ENCODE measurements at regions not wholly inside any gene's neighbourhood (a gene's known extent, or its start where the extent isn't known, plus 50 kb on each side); places are given as distances from the start of the nearest gene placed in this dataset.

DNA sequence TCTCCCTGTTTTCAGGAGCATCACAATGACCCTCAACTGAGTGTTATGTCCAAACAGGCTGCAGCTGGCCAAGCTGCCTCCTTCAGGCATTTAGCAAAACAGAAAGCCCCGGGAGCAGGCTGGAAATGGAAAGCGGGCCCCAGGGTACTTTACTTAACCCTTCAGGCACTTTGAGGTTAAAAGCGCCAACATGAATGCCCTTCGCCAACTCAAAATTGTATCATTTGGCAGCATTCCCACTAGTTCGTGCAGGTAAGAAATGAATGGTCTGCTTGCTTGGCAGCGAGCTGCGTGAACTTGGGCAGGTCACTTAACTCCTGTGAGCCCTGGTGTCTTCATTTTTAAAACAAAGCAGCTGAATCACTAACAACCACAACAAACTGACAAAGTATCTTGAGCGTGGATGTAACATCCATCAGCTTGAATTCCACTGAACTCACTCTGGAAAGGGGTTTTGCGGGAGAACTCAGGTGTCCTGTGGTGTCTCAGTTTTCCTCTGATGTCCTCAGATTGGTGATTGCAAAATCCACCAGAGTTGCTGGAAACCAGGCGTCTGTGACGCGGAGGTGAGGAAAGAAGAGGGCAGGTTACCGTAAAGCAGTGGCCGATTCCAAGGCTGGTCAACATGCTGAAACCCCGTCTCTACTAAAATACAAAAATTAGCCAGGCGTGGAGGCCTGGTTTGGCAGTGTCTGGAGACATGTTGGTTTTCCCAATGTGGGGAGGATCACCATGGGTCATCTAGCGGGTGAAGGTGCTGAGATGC, 118.8 kb upstream of the ZNF217 start:
- DNase-seq: no peak

DNA sequence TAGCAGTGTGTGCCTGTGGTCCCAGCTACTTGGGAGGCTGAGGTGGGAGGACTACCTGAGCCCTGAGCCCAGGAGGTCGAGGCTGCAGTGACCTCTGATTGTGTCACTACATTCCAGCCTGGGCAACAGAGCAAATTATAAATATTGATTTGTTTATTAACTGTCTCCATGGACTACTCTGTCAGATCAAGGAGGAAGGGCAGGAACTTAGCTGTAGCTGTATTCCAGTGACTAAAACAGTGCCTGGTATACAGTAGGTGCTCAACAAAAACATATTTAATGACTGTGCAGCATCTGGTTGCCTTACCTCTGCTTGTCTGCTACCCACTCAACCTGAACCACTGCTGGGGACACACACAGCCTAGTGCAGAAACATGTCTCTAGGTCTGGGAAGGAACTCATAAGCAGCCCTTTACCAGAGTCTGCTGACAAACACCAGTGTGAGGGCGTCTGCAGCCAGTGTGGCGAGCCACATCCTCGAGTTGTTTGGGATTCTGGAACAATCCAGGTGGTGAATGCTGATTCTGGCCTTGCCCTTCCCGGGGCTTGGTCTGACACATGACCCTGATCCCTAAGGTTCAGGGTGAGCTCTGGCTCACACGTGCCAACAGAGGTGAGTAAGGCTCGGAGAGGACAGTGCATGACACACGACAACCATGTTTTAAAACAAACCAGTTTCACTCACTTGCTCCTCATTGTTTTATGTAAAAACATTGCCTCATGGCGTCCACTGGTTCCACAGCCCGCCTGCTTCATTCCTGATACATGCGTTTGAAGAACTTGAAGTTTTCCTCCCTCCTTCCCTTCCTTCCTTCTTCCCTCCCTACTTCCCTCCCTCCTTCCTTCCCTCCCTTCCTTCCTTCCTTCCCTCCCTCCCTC, 117.9 kb upstream of the ZNF217 start:
- peak; percentile 23 for DNase-seq

DNA sequence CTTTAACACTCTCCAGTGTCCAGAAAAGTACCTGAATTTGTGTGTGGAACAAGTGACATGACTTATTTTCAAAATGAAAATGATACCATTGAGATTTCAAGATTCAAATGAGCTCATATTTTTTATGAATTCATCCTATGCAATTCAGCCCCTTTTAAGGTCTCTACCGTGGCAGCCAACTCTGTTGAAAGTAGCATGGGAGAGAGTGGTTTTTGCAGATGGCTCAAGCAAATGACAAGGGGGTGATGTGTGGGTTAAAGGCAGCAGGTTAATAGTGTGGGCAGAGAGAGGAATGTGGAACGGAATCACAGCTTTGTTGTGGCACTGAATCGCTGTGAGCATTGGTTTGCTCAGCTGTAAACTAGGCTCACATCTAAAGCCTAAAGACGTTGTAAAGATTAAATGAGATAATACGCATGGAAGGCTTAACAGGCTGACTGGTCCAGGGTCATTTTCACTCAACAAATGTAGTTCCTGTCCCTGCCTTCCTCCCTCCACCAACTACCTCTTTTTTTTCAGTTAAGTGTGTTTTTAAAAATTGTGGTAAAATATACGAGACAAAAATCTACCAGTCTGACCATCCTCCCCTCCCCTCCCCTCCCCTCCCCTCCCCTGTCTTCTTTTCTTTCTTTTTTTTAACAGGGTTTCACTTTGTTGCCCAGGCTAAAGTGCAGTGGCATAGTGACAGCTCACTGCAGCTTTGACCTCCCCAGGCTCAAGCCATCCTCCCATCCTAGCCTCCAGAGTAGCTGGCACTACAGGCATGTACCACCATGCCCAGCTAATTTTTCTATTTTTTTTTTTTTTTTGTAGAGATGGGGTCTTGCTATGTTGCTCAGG, 114.7 kb upstream of the ZNF217 start:
- DNase-seq: no peak

DNA sequence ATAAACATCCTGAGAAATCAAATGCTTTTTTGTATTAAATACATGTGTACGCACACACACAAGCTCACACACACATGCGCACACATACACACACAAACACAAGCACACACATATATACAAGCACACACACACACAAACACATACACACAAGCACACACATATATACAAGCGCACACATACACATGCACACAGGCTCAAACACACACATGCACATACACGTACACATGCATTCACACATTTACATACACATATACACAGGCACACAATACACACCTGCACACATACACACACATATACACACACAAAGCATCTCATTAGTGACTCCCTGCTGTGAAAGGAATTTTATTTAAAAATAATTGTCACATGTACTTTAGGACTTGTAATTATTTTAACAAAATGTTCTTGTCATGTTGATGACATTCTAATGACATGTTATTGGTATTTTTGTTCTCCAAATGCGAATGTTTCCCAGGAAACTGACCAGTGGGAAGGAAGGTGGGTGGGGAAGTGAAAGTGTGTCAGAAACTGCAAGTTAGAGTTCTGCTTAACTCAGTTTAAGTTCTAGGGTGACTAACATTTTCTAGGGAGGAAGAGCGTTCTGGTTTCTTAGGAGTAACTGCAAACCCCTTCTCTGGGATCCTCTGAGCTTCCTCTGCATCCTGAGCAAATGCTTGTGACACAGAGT, 113.9 kb upstream of the ZNF217 start:
- DNase-seq: no peak

DNA sequence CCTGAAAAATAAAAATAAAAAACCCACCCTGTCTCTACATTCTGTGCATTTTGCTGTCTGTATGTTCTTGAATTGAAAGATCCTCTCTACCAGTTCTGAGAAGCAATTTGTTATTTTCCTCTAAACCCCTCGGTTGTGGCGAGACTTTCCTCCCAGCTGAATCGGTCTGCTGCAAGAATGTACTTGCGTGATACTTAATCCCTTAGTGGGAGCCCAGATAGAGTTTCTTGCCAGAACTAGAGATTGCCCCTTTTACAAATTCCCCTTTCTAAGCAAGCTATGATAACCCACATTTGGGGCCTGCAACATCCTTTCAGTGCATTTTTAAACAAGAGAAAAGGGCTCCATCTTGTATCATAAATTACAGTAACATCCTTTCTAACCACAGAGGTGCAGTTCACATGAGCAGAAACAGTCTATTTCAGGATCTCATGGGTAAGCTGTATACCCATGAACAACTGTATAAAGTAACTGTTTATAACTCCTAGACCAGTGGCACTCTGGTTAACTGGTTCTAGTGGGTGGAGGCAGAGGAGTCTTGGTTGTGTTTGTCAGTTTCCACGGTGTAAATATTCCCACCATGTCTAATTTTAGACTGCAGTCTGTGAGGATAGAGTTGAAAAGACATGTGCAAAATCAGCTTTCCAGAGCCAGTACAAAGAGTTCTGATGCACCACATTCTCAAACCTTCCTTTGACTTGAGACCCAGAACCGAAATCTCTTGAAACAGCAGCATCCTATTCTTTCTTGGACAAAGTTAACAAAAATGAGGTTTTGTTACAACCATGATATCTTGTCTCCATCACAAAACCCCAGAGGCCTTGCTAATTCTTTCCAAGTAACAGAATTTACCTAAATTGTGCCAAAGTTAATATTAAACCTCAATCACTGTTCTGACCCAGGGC, 113.1 kb upstream of the ZNF217 start:
- DNase-seq: no peak

DNA sequence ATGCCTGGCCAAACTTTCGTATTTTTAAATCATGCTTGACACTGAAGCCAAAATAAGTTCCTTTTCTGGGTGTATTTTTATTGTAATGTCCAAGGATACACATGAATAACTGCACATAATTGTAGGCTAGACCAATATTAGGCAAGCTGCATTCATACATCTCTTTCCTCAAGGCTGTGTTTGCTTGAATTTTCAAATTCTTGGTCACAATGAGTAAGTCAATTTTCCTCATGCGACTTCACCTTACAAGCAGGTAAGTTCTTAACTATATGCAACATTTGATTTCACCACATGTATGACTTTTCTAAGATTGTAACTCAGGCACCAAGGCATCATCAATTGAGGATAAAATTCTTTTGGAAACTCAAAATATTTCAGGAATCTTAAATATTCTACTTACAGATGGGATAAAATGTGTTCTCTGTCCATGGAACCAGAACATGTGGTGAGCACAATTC, 112.4 kb upstream of the ZNF217 start:
- DNase-seq: no peak

DNA sequence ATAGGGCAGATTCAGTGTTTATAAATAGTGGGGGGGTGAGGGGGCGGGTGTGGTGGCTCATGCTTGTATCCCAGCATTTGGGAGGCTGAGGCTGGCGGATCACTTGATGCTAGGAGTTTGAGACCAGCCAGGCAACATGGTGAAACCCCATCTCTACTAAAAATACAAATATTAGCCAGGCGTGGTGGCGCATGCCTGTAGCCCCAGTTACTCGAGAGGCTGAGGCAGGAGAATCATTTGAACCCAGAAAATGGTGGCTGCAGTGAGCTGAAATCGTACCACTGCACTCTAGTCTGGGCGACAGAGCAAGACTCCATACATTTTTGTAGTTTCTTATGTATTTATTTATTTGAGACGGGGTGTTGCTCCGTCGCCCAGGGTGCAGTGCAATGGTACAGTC, 109.0 kb upstream of the ZNF217 start:
- DNase-seq: no peak

DNA sequence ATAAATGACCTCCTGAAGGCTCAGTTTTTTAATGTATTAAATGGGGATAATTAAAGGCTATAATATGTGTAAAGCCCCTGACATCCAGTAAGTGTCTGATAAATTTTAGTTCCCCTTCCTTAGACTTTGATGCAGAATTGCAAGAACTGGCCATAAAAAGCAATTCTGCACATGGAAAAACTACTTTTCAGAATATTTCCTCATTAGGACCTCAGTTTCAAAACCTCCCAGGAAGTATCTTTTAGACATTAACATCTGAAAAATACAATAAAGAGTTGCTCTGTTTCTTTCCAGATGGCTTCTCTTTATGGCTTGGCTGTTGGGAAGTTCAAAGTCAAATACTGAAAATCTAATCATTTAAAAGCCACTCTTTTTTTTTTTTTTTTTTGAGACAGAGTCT, 106.3 kb upstream of the ZNF217 start:
- no peak for DNase-seq

DNA sequence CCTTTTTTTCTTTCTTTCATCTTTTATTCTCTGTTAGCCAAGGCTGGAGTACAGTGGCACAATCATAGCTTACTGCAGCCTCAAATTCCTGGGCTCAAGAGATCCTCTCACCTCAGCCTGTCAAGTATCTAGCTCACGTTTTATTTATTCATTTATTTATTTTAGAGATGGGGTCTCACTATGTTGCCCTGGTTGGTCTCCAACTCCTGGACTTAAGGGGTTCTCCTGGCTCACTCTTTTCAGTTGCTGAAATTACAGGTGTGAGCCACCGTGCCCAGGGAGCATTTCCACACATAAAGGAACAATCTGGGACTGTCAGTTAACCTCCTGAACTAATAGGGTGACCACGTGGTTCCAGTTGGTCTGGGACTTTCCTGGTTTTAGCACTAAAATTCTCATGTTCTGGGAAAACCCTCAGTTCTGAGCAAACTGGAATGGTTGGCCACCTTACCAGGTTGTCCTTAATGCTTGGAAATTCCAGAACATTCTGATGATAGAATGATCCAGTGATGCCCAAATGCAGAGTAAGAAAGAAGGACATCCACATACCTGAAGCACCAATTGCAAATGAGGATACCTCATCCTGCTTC, 105.5 kb upstream of the ZNF217 start:
- DNase-seq: no peak

DNA sequence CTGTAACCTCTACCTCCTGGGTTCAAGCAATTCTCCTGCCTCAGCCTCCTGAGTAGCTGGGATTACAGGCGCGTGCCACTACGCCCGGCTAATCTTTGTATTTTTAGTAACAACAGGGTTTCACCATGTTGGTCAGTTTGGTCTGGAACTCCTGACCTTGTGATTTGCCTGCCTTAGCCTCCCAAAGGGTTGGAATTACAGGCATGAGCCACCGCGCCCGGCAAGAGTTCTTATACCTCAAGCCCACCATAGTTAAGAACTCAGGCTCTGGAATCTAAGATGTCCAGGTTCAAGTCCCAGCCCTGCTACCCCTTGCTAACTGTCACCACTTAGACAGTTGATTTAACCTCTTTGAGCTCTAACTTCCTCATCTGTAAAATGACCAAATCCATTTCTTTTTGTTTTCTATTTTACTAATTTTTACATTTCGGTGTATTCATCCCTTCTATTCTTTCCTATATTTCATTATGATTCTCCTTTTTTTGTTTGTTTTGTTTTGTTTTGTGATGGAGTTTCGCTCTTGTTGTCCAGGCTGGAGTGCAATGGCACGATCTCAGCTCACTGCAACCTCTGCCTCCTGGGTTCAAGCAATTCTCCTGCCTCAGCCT, 104.8 kb upstream of the ZNF217 start:
- DNase-seq: no peak

DNA sequence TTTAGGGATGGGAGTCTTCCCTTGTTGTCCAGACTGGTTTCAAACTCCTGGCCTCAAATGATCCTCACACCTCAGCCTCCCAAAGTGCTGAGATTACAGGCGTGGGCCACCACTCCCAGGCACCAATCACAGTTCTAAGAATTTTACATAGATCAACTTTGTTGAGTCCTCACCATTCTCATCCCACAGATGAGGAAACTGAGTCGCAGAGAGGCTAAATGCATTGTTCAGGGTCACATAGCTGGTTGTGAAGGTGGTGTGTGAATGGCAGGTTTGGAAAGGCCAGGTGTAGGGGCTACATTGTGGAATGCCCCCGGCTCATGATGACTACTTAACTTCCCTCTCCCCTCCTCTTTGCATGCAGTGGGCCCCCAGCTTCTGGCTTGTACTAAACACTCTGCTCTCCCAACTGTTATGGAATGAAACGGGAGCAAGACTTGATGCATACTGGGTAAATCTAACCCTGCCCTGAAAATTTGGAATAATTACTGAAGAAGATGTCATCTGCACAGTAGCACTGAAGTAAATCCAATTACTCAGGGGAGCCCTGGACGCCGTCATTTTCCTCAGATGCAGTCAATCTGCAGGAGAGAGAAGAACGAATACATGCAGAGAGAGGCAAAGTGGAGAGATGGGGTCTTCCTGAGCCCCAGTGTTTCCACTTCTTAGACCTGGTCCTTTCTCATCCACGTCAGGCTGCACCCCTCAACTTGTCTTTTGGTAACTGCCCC, 102.3 kb upstream of the ZNF217 start:
- DNase-seq: no peak

DNA sequence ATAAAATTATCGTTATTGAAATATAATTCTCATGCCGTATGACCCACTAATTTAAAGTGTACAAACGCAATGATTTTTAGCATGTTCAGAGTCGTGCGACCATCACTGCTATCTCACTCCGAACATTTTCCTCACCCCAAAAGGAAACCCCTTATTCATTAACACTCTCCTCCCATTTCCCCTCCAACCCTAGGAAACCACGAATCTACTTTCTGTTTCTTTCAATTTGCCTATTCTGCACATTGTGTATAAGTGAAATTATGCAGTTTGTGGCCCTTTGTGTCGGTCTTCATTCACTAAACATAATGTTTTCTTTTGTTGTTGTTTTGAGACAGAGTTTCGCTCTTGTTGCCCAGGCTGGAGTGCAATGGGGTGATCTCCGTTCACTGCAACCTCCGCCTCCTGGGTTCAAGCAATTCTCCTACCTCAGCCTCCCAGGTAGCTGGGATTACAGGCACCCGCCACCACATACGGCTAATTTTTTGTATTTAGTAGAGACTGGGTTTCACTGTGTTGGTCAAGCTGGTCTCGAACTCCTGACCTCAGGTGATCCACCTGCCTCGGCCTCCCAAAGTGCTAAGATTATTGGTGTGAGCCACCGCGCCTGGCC, 99.7 kb upstream of the ZNF217 start:
- no peak for DNase-seq

DNA sequence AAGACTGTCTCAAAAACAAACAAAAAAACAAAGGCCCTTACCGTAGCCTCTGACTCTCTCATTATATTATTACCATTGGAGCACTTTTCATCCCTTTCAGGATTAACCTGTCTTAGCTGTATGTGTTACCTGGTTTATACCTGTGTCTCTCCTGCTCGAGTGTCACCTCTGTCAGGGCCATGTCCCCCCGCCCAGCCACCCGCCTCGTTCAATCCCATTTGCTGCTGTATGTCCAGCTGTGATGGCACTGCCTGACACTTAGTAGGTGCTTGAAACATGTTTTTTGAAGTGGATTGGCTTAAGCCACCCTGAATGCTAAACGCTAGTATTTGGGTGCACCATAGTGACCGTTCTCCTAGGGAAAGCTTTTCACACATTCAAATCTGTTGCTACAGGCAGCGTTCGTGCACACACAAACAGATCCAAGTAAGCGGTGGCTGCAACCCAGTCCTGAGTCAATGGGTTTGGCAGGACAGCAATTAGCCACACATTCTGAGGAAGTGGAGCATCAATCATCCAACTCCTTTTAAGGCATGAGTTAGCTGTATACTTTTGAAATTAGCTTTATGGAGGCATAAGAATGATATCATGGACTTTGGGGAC, 98.9 kb upstream of the ZNF217 start:
- DNase-seq: no peak

DNA sequence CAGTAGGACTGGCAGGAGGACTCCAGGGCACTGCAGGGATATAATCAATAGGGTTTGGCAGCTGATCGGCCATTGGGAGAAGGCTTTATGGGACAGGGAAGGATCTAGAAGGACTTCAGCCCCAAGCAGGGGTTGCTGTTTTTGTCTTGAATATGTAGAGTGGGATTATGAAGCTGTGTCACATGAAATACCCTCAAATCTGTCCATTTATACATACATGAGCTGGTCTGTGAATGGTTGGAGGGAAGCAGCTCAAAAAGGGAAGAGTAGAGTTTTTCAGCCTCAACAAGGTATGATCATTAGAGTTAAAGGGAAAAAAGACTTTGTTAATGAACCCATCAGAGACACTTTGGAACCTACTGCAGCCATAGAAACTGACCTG, 98.2 kb upstream of the ZNF217 start:
- DNase-seq: no peak

DNA sequence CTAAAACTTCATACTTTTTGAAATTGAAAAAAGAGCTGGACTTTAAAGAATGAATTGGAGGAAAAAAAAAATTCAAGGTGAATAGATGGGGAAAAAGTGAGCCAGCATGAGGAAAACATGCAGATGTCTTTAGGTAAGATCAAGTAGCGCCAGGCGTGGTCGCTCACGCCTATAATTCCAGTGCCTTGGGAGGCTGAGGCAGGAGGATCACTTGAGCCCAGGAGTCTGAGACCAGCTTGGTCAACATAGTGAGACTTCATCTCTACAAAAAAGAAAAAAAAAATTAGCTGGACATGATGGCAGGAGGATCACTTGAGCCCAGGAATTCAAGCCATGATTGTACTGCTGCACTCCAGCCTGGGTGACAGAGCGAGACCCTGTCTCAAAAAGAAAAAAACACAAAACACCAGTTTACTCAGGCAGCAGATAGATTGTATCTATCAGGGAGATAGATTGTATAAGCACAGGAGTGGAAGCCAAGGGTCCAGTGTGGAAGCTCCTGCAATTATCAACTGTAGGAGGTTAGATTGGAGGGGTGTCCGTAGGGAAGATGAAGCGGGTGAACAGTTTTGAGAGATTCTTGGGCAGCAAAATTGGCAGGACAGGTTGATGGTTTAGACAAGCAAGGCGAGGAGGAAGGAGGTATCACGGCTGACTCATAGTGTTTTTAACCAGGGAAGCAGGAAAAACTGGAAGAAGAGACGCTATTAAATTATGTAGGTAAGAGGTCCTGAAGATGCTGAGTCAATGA, 97.6 kb upstream of the ZNF217 start:
- peak; percentile 40 for DNase-seq

DNA sequence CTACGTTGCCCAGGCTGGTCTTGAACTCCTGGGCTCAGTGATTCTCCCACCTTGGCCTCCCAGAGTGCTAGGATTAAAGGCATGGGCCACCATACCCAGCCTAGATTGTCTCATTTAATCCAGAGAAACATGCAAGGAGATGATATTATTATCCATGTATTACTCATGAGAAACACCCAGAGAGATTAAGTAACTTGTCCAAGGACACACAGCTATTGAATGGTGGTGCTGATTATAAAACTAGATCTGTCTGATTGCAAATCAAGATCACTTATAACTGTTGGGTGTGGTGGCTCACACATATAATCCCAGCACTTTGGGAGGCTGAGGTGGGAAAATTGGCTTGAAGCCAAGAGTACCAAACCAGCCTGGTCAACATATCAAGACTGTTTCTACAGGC, 94.4 kb upstream of the ZNF217 start:
- DNase-seq: no peak

DNA sequence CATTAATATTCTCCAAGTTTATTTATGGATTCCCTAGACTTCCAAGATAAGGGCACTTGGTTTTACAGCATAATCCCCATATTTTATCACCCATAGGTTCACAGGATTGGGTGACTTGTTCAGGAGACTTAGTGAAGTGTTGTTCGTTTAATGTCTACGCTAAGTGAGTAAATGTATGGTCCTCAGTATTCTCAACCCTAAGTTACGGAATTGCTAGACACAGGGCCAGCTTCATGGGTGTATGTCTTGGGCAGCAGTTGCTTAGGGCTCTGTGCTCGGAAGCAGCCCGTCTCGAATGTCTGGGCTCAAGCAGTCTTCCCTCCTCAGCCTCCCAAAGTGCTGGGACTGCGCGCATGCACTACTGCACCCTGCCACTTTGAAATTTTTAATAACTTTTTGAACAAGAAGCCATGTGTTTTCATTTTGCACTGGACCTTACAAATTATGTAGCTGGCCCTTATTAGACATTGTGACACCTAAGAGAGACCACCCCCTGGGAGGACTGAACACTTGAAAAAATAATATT, 91.5 kb upstream of the ZNF217 start:
- no peak for DNase-seq

DNA sequence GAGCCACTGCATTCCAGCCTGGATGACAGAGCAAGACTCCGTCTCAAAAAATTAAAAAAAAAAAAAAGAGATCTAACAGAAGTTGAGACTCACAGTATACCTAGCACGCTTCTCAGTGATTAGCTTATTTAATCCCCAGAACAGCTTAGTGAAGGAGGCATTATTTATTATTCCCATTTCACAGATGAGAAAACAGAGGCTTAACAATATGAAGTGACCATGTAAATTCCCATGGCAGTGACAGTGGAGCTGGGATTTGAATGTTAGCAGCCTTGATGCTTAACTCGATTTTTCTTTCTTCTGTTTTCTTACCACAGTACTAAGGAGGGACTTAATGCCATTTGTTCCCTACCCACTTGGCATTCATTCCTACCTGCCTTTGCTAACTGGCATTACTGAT, 89.9 kb upstream of the ZNF217 start:
- no peak for DNase-seq

Measured in DMS53 (cell line).